Ovary (tissue), 7 donors: ENCODE measurements at regions not wholly inside any gene's neighbourhood (a gene's known extent, or its start where the extent isn't known, plus 50 kb on each side); places are given as distances from the start of the nearest gene placed in this dataset.

Experiments
- DNase-seq, 5 donors: peaks; one replicate each; pipeline ENCODE4 v3.0.0-alpha.2; 2019 to 2020
- H3K27ac ChIP-seq, 2 donors: fragments of 200-600 bp; one replicate each; pipeline versions ENCODE4 v1.5.1 to v1.8.0; 2019 to 2022
- H3K27me3 ChIP-seq: fragments of 200-600 bp; one replicate; pipeline ENCODE4 v1.8.0; 2022
- H3K36me3 ChIP-seq: fragments of 200-600 bp; sonication (generic); one replicate; pipeline ENCODE4 v1.5.1; 2019
- H3K4me1 ChIP-seq: one replicate; pipeline ENCODE4 v1.8.1; 2013; ENCODE audit warnings: mild to moderate bottlenecking, moderate library complexity; ENCODE audit not compliant: insufficient read depth
- H3K4me3 ChIP-seq: fragments of 200-600 bp; sonication (generic); one replicate; pipeline ENCODE4 v1.5.1; 2017
- H3K9me3 ChIP-seq, 2 donors: fragments of 200-600 bp in 1 of 2; sonication (generic) in 1 of 2; one replicate each; pipeline versions ENCODE4 v1.5.1 to v1.8.1; 2013 to 2019; ENCODE audit warnings: mild to moderate bottlenecking in 1 of 2, moderate library complexity in 1 of 2
- EP300 ChIP-seq: sonication (generic); formaldehyde crosslinking; IDR thresholded peaks from one replicate; pipeline ENCODE4 v1.6.1; 2017; ENCODE audit warnings: antibody characterized with exemption
- POLR2A ChIP-seq: fragments of 450-650 bp; IDR thresholded peaks from one replicate; pipeline ENCODE4 v1.6.1; 2017; ENCODE audit warnings: antibody characterized with exemption, mild to moderate bottlenecking, moderate library complexity
- WGBS, 3 donors: extraction: QIAGEN DNeasy Blood & Tissue Kit in 1 of 3; methylation state at CpG; one replicate each; pipeline versions ENCODE4 v1.1.5 to v1.1.7; 2013 to 2017; 5-methylcytosine and 5-hydroxymethylcytosine counted together
- intact Hi-C, 4 donors: fragments of 100-400 bp; cut with DNase I; formaldehyde crosslinking; loops; one replicate each; pipeline versions ENCODE4 v1.11.0 to v1.15.1; 2022 to 2023
- TF ChIP-seq, protein P1 (sequence below), 3 donors: fragments of 450-650 bp in 2 of 3; fragments of 200-600 bp in 1 of 3; IDR thresholded peaks; one replicate each; pipeline versions ENCODE4 v1.5.1 to v1.8.0; 2016 to 2022; ENCODE audit warnings: antibody characterized with exemption in 3 of 3, mild to moderate bottlenecking in 1 of 3
- donor health status: DM: no; HTN: no; CAD: no; lungs with moderate emphysema.
- donor health status: DM: no; HTN: no; CAD: no.
- donor health status: Bipolar disorder and iron deficiency.
- donor health status: DM: no; HTN: no; CAD: no.
- donor health status: DM: yes; HTN: yes; CAD: no.

DNA sequence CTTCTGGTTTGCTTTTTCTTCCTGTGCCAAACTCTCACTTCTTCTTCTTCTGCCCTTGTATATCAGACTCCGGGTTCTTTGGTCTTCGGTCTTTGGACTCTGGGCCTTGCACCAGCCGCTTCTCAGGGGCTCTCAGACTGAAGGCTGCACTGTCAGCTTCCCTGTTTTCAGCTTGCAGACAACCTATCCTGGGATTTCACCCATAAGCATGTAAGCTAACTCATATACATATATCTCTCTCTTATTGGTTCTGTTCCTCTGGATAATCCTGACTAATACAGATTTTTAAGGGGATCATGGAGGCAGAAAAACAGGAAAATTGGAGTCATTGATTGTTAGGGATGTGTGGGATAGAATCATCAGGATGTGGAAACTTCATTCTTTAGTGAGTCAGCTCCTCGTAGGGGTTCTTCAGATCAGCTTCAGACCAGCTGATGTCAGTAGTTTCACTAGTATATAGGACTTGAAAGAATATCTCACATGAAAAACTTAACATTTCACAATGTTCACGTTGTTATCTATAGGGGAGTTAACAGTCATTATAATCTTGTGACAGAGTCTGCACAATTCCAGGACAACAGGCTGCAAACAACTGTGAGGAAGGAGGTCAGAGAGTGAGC lies 102.9 kb downstream of the RASSF9 start:
- no peak for DNase-seq
- Histone ChIP-seq H3K27ac (no peak overlapping the region), H3K4me1 (no peaks in the 10 kb centered on the region), H3K9me3 (no peaks in the 10 kb centered on the region), H3K36me3 (no peaks in the 10 kb centered on the region), H3K4me3 (no peak overlapping the region), H3K27me3 (no peaks in the 10 kb centered on the region)
- 67 to 70% (median 69%) methylated on average over 5 of the region's 5 CpGs for WGBS, 3 donors
- intact Hi-C loops, result no loop called here
- TF ChIP-seq, protein P1, sequence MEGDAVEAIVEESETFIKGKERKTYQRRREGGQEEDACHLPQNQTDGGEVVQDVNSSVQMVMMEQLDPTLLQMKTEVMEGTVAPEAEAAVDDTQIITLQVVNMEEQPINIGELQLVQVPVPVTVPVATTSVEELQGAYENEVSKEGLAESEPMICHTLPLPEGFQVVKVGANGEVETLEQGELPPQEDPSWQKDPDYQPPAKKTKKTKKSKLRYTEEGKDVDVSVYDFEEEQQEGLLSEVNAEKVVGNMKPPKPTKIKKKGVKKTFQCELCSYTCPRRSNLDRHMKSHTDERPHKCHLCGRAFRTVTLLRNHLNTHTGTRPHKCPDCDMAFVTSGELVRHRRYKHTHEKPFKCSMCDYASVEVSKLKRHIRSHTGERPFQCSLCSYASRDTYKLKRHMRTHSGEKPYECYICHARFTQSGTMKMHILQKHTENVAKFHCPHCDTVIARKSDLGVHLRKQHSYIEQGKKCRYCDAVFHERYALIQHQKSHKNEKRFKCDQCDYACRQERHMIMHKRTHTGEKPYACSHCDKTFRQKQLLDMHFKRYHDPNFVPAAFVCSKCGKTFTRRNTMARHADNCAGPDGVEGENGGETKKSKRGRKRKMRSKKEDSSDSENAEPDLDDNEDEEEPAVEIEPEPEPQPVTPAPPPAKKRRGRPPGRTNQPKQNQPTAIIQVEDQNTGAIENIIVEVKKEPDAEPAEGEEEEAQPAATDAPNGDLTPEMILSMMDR (IDR thresholded peaks at IDR 0.05), result no peak
- TF ChIP-seq EP300, result no peak
- TF ChIP-seq POLR2A, result no peak

DNA sequence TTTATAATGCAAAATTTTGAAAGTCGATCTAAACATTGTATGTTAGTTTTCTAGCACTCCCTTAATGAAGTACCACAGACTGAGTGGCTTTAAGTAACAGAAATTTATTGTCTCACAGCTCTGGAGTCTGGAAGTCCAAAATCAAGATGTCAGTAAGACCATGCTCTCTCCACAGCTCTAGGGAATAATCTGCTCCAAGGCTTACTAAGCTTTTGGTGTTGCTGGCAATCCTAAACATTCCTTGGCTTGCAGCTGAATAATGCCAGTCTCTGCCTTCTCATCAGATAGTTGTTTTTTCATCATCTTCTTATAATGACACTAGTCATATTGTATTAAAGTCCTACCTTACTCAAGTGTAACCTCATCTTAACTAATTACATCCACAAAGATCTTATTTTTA lies 102.2 kb downstream of the RASSF9 start:
- TF ChIP-seq EP300 (no peak), POLR2A (no peak)
- TF ChIP-seq, protein P1 (IDR thresholded peaks at IDR 0.05), result no peak
- Histone ChIP-seq H3K4me3 (no peak overlapping the region), H3K27me3 (no peaks in the 10 kb centered on the region), H3K36me3 (no peaks in the 10 kb centered on the region), H3K4me1 (no peaks in the 10 kb centered on the region), H3K9me3 (no peaks in the 10 kb centered on the region), H3K27ac (no peak overlapping the region)
- intact Hi-C loops, result no loop called here
- no peak for DNase-seq
- 91 to 95% (median 92%) methylated on average over 1 of the region's 1 CpG for WGBS, 3 donors

DNA sequence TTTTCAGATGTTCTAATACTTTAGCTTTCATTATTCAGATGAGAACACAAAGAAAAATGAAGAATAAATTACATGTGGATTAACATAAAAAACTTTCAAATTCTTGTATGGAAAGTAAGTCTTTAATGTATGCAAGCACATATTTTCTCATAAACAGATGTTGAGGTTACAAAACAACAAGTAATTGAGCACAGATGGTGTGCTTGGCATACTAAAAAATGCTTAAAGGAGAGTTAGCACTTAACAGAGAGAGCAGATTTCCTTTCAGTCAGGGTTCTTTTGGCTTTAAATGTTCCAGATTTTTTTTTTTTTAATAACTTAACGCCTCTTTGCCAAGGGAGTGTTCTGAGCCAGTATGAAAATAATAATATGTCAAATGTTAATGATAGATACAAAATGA lies 96.0 kb downstream of the RASSF9 start:
- H3K36me3 ChIP-seq, result no peaks in the 10 kb centered on the region
- 4 to 12% (median 6%) methylated on average over 1 of the region's 1 CpG for WGBS, 3 donors
- DNase-seq, result no peak
- no peak overlapping the region for H3K27ac ChIP-seq
- H3K27me3 ChIP-seq, result no peaks in the 10 kb centered on the region
- no peak overlapping the region for H3K4me3 ChIP-seq
- no peaks in the 10 kb centered on the region for H3K9me3 ChIP-seq
- no peak for TF ChIP-seq POLR2A
- H3K4me1 ChIP-seq, result no peaks in the 10 kb centered on the region
- intact Hi-C loops, result no loop called here

DNA sequence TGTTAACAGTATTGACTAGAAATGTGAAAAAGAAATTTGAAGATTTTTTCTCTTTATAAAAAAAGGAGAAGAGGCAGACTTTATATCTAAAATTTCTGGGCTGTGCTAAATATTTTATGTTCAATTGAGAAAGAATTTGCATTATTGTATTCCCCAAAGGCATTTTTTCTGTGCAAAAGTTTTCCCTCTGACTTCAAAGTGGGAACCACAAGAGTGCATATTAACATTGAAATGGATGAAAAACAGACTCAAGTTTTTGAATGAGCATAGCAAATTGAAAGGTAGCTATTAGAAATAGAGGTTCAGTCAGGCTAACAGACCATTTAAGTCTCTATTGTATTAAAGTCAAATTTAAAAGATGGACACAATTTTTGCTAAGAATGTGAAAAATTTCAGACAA lies 95.2 kb downstream of the RASSF9 start:
- H3K27ac ChIP-seq, result no peak overlapping the region
- TF ChIP-seq POLR2A (no peak), EP300 (no peak)
- TF ChIP-seq, protein P1 (IDR thresholded peaks at IDR 0.05), result no peak
- no peak overlapping the region for H3K4me3 ChIP-seq

DNA sequence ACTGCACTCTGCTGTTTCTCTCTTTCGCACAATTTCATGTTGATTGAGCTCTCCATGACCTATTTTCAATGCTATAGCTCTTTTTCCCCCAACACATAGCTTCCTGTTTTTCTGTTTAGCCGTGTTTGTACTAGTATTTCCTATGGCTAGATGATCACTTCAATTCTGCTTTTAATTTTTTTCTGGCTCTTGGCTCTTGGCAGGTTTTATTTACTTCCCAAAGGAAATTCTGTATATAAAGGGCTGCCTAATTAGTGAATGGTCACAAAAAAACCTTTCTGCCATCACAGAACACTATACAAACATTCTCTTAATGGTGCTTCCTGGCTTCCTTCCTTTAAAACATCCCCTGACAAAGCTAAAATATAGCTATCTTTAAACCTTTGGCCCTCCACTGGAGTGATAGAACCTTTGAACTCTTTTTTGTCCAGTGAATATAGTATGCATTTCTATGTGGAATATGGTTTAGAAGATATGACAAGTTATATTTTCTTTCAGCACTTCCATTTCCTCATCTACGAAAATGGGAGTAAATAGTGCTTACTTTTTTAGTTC lies 88.2 kb downstream of the RASSF9 start:
- Histone ChIP-seq H3K9me3 (no peaks in the 10 kb centered on the region), H3K4me3 (no peak overlapping the region), H3K4me1 (no peaks in the 10 kb centered on the region), H3K36me3 (no peaks in the 10 kb centered on the region), H3K27me3 (peaks cover 3% of the 10 kb centered on the region), H3K27ac (no peak overlapping the region)
- intact Hi-C loops, result no loop called here
- WGBS, 3 donors, result 19 to 26% (median 20%) methylated on average over 3 of the region's 3 CpGs
- DNase-seq, result no peak
- TF ChIP-seq POLR2A (no peak), EP300 (no peak)
- TF ChIP-seq, protein P1 (IDR thresholded peaks at IDR 0.05), result no peak

More for the DNA sequence above, 95.2 kb downstream of the RASSF9 start:
- Histone ChIP-seq H3K9me3 (no peaks in the 10 kb centered on the region), H3K4me1 (no peaks in the 10 kb centered on the region), H3K36me3 (no peaks in the 10 kb centered on the region), H3K27me3 (no peaks in the 10 kb centered on the region)
- intact Hi-C loops, result no loop called here
- DNase-seq, result no peak
